Retina (tissue), 1 donor: ENCODE measurements at regions not wholly inside any gene's neighbourhood (a gene's known extent, or its start where the extent isn't known, plus 50 kb on each side); places are given as distances from the start of the nearest gene placed in this dataset.
A peak's percentile ranks its signal among the peaks of the same experiment; 100 is the strongest.

Source experiments
- DNase-seq: peaks from one replicate; pipeline ENCODE4 v3.0.0-alpha.2; 2016

DNA sequence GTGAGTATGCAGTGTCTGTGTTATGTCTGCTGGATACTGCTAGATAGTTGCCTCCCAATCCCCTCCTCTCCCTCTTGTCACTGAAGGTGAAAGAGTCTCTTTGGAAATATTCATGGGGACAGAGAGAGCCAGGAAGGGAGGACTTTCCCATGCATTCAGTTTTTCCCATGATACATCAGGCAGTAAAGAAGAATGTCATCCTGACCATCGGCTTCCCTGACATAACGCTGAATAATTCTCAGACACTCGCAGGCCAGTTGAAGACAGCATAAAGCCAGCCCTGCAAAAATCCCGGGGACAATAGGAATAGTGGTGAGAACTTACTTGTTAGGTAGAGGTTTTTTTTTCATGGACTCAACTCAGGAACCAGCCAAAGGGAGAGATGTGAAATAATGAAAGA is 58.1 kb downstream of the KLF4 start:
- DNase-seq = no peak

DNA sequence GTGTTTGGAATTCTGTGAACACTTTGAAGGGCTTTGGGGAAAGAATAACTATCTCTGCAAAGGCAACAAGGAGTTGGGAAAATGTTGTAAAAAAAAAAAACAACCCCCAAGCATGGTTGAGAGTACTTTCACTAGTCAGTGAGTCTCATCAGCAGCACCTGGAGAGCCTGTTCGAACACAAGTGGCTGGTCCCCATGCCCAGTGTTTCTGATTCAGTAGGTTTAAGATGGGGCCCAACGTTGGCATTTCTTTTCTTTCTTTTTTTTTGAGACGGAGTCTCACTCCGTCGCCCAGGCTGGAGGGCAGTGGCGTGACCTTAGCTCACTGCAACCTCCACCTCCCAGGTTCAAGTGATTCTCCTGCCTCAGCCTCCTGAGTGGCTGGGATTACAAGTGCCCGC is 59.5 kb downstream of the KLF4 start:
- no peak for DNase-seq

DNA sequence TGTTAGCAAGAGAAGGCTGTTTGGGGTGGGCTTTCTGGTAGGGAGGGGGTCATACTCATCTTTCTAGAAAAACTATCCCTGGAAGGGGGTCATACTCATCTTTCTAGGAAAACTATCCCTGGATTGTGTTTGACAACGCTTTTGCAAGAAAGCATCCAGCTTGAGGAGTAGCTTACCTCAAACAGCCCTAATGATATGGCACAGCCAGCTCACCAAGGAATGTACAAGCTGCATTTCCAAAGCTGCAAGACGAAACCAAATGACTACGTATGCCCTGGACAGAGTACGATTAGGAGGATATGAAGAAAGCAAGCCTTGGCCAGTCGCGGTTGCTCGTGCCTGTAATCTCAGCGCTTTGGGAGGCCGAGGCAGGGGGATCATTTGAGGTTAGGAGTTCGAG is 63.4 kb downstream of the KLF4 start:
- no peak for DNase-seq

DNA sequence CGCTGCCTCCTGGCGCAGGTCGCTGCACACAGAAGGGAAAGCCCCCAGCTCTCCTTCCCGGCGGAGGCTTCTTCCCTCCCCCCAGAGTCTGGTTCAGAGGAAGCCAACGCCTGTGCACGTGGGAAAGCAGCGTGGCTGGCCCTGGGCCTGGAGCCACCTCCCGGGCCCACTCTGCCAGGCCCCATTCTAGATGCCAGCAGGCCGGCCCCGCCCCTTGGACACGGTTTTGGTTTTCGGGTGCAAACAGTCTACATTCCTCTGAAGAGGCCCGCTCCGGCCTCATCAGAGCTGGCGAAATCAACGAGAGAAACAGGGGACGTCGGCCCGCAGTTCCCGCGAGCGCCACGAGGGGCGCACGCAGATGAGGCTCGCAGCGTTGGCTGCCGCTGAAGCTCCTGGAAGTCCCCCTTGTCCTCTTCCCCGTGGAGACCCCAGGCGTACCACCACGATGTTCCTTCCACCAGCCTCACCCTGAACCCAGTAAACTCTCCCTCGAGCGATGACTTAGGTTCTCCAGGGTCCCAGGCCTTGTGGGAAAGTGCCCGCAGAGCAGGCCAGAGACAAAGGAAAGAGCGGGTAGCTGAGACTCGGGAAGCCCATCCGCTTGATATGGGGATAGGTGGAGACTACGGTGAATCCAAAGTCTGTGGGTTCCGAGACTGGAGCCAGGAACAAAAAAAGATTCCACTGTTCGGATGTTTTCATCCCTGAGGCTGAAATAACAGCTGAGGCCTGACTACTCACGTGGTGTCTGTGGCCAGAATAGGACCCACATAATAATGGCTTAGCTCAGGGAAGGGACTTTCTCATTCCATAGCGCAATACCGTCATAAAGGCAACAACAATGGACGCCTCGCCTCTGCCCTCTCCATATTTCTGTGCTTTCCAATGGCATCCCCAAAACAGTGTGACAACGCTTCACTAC is 64.2 kb downstream of the KLF4 start:
- peak; percentile 92 for DNase-seq

DNA sequence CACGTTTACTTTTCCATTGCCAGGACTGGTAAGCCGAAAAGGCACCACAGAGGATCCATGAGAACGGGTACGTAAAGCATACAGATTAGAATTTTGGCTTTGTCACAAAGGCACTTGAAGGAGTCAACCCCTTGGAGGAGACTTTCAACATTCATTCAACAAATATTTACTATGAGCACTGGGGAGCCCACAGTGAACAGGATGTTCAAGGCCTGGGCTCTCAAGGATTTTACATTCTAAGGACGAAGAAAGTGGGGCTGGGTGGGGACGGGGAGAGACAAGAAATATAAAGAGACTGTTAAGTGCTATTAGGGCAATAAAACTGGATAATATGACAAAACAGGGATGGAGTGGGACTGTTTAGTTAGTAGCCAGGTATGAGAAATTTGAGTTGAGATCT is 66.0 kb downstream of the KLF4 start:
- no peak for DNase-seq

DNA sequence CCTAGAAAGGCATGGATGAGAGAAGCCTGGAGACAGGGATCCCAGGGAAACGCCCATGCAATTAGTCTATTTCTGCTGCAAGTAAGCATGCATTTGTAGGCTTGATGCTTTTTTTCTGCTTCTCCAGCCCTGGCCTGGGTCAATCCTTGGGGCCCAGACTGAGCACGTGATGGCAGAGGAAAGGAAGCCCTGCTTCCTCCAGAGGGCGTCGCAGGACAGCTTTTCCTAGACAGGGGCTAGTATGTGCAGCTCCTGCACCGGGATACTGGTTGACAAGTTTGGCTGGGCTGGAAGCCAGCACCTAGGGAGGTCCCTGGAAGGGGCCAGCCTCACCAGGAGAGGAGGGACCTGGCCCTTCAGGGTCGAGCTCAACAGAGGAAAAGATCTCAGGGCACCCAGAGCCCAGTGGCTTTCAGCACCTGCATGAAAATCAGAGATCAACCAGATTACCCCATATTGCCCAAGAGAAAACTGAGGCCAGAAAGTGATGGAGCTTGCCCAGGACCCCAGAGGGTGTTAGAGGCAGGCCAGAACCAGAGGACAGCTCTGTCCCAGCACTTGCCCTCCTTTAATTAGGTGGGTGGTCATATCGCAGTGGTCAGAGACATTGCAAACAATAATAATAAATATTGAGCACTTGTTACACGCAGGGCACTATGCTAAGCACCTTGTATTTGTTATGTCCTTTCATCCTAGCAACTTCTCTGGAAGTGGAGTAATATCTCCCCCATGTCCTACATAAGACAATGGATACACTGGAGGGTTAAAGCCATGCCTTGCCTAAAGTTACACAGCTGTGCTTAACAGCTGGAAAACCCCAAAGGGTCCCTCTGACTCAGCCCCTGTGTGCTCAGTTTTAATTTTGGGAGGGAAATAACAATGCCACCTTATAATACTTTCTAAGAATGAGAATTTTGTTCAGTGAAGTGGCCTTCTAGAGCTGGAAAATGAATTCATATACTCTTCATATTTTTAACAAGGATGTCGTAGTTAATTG is 67.1 kb downstream of the KLF4 start:
- DNase-seq = peak; percentile 73

DNA sequence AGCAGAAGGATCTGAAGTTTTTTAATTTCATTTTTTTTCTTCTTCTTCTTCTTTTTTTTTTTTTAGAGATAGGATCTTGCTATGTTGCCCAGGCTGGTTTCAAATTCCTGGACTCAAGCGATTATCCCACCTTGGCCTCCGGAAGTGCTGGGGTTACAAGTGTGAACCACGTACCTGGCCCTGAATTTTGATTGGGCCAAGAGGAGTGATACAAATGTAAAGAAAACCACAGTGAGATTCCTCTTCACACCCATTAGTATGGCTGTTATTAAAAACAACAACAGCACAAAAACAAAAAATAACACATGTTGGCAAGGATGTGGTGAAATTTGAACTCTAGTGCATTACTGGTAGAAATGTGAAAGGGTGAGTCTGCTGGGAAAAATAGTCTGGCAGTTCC is 79.1 kb downstream of the KLF4 start:
- no peak for DNase-seq

DNA sequence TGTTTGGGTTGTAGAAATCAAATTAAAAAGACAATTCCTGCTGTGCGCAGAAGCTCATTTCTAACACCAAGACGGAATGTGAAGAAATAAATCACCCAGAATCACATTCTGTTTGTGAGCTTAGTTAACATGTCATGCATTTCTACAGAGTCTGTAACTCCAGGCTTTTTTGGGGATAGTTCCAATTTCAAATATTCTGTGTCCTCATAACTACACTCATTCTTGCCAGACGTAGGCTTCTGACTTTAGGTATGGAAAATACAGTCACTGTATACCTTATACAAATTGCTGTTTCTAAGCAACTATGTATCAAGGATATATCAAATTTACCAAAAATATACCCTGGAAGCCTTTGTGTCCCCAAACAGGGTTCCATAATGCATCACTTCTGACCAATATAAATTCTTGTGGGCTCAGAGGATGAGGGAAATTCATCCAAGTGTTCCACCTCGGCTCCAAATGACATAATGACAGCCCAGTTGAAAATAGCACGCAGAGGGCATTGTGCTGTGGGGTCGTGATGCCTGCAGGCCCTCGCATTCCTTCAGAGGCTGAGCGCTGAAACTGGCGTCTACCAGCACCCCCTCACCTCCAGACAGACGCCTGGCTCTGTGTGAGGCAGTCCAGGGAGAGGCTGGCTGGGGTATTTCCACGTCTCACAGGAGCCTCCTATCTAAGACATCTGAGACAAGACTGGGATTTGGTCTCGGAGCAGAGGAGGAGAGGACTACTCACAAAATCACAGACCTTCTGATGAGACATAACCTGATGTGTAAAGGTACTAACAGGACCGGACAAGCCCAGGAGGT is 79.8 kb downstream of the KLF4 start:
- no peak for DNase-seq

DNA sequence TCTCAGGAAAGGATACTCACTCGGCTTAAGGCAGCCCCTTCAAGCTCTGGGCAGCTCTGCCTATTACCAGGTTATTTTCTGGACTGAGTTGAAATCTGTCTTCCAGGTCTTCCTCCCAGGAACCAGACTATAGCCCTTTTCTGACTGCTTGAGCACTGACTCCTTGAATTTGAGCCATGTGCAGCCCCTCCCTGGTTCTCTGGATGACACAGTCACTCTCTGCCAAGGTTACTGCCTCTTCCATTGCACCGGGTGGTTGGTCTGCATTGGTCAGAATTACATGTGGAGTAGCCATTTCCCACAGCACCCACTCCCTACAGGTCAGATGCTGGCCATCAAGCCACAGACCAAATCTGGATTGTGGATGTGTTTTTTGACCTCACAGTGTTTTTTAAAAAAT is 81.9 kb downstream of the KLF4 start:
- DNase-seq = no peak

DNA sequence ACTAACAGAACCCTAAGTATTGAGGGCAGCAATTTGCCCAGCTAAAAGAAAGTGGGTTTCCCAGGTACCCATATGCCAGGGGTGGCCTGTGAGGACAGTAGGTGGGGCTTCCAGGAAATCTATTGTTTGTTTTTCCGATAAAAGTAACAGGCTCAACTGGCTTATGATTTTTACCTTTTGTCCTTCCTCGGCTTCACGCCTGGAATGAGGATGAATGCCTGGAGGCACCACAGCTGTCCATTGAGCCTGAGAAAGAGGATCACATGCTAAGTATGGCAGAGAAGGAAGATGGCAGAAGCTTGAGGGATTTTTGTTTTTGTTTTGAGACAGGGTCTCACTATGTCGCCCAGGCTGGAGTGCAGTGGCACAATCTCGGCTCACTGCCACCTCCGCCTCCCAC is 84.1 kb downstream of the KLF4 start:
- no peak for DNase-seq

DNA sequence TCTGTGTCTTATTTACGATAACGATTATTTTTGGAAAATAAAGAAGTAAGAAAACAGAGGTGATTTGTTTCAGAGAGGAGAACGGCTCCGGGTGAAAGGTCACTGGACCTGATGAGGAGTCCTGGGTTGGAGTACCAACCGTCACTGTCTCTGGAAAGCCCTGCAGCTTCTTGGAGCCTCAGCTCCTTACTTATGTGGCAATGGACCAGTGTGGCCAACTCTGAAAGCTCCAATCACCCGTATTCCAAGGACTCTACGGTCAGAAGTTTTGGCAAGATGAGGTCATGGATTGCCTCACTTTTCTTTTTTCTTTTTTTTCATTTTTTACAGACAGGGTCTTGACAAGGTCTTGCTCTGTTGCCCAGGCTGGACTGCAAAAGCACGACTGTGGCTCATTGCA is 84.8 kb downstream of the KLF4 start:
- no peak for DNase-seq

DNA sequence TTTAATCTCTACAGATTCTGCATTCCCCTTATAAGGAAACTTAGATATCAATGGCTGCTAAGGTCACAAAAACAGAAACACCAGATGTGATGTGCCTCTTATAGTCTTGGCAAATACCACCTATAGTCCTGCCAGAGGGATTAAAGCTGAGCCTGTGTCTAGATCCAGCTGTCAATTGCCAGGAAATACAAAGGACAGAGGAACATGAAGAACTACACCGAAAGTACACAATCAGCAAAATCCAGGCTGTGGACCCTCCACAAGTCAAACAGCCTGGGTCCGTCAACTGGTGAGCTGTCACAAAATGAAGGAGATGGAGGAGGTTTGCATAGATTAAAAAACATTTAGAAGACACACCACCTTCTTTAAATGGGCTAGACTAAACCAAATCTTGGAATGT is 85.4 kb downstream of the KLF4 start:
- no peak for DNase-seq

DNA sequence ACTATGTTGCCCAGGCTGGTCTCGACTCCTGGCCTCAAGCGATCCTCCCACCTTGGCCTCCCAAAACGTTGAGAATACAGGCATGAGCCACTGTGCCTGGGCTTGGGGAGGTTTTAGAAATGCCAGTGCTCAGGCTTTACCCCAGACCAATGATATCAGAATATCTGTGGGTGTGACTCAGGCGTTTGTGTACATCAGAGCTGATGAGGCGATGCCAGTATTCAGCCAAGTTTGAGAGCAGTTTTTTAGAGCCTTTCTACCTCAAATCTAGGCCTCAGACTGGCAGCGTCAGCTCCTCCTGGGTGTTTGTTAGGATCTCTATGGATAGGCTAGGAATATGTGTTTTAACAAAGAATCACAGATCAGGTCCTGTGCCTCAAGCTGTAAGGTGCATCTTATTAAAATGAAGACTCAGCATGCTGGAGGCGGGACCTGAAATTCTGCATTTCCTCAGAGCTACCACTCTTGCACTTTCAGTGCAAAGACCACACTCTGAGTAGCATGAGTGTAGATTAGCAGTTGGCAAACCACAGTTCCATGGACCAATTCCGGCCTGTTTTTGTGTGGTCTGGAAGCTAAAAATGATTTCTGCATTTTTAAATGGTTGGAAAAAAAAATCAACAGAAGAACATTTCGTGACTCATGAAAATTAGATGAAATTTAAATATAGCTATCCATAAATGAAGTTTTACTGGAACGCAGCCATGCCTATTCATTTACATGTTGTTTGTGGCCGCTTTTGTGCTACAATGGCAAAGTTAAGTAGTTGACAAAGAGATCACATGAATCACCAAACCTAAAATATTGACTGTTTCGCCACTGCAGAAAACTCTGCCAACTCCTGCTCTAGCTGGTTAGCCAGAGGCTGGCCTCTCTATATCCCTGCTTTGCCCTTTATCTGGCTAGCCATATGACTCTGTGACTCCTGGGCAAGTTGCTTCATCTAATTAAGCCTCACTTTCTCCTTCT is 92.2 kb downstream of the KLF4 start:
- DNase-seq = no peak

DNA sequence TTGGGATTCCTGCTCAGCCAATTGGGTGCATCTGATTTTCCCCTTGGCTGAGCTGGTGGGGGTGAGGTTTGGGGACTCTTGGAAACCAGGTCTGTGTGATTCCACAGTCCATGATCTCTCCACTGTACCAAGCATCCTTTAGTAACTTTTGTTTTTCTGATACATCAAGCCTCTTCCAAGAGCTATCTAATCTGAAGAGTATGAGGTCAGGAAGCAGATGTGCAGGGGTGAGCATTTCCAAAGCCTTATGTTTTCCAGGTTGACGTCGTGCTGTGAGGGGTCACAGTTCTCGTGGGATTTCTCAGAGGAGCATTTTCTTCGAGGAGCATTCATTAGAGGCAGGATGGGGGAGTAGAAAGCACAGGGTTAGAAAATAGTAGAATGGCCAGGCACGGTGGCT is 95.3 kb downstream of the KLF4 start:
- no peak for DNase-seq

DNA sequence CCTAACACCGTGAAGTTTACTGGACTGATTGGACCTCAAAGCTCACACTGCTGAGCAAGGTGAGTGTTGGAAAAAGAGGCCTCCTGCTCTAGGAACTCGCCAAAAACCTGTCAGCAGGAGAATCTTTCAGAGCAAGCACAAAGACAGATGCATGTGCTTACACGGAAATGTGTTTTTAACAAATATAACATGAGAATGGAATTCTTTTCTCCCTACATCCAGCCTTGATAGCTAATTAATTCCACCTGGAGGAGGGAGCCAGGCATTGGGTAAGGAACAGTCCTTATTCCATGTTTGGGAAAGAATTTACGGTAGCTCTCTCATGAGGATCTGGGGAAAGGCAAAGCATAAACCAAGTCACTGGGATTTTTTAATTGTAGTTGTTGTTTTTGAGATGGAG is 98.8 kb downstream of the KLF4 start:
- no peak for DNase-seq

DNA sequence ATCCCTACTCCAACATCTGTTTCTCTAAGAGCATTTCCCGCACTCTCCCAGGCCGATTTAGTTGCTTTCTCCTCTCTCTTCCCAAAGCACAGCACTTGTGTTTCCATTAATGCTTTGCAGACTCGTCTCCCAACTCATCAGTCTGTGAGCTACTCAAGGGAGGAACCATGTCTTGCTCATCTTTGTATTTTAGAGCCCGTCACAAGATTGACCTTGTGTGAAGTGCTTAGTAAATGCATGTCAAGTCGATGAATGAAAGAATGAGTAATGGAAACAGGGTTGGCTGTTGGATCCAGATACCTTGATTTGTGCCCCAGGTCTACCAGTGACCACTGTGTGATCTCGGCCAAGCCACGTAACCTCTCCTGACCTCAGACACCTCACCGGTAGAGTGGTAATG is 99.3 kb downstream of the KLF4 start:
- DNase-seq = no peak

DNA sequence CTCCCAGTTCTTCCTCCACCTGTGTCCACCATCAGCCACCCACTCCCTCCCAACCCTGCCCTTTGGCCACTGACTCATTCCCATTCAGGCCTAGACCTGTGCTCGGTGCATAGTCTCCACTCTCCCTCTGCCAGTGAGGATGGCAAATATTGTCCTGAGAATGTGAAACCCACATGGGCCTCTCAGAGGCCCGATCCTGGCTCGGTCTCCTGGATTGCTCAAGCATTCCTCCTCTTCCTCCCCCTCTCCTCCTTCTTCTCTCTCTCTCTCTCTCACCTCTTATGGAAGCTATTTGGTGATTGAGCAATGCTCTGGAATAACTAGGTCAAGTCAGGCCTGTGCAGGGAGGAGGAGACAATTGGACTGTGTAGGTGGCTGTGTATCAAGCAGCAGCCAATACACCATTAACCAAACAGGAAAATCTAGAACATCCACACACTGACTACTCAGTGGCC is 99.9 kb downstream of the KLF4 start:
- no peak for DNase-seq

DNA sequence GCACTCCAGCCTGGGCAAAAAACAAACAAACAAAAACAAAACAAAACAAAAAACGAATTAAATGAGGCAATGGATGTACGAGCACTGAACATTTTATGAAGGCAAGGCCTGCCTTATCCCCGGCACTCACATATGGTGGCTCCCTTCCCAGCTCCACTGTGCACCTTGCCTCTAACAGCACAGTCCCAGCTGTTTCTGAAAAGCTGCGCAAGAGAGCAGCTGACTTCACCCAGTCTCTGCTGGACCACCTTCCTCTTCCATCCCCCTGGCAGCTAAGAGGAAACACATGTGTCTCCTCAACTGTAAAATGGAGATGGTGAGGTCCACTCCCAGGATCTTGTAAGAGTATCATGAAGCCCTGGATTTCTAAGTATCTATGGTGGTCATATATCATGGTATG is 100.7 kb downstream of the KLF4 start:
- DNase-seq = no peak

DNA sequence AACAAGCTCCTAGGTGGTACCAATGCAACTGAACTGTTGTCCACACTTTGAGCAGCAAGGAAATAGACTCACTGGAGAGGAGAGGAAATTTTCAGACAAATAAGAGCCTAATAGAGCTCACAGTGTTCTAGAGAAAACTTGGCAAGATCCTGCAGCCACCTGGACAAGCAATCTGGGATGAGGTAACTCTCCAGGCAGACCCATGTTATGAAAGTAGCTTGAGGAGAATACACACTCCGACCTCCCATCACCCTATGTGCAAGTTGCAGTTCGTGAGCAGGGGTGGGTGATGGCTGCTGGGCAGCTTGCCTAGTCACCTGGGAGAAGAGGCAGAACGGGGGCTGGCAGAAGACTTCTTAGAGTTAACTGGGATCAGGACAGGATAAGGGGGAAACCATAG is 102.2 kb downstream of the KLF4 start:
- no peak for DNase-seq

DNA sequence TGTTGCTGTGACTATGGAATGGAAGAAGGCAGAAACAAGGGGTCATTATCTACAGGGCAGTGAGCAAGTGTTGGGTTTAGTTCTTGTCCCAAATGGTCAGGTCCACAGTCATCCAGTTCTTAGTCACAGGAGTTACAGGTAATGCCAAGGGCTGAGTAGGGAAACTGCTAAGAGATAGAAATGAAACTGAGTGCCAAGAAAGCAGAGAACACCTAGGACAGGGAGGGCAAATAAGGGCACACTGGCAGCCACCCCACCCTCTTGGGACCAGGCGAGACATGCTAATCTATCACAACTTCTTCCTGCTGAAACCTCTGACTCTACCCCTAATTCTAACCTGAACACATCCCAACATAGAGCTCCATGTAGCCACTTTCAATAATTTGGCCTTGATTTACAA is 103.2 kb downstream of the KLF4 start:
- DNase-seq = no peak
